Loucy (cell line): ENCODE measurements at regions not wholly inside any gene's neighbourhood (a gene's known extent, or its start where the extent isn't known, plus 50 kb on each side); places are given as distances from the start of the nearest gene placed in this dataset.

Experiments
- H2AFZ ChIP-seq: fragments of 200-600 bp; sonication (generic); 2 replicates; pipeline ENCODE4 v1.6.0; 2016; ENCODE audit warnings: antibody characterized with exemption, mild to moderate bottlenecking, low read length, moderate library complexity
- H3F3A ChIP-seq: fragments of 200-600 bp; 2 replicates; pipeline ENCODE4 v1.6.0; 2016; ENCODE audit warnings: antibody characterized with exemption, low read depth, mild to moderate bottlenecking
- H3K27me3 ChIP-seq: fragments of 200-600 bp; sonication (generic); 2 replicates; pipeline ENCODE4 v1.6.1; 2014; ENCODE audit warnings: low read length, mild to moderate bottlenecking; ENCODE audit not compliant: insufficient read depth, poor library complexity, severe bottlenecking
- H3K36me3 ChIP-seq: fragments of 200-600 bp; sonication (generic); 2 replicates; pipeline ENCODE4 v1.6.1; 2016; ENCODE audit warnings: low read length; ENCODE audit not compliant: insufficient read depth
- H3K4me1 ChIP-seq: fragments of 200-600 bp; sonication (generic); 2 replicates; pipeline ENCODE4 v1.5.1; 2014; ENCODE audit warnings: low read length, mild to moderate bottlenecking; ENCODE audit not compliant: insufficient read depth, poor library complexity, severe bottlenecking
- H3K4me2 ChIP-seq: fragments of 200-600 bp; sonication (generic); 2 replicates; pipeline ENCODE4 v1.6.0; 2014; ENCODE audit warnings: antibody characterized with exemption, low read length, low read depth, mild to moderate bottlenecking; ENCODE audit not compliant: poor library complexity, severe bottlenecking
- H3K4me3 ChIP-seq: fragments of 200-600 bp; sonication (generic); 2 replicates; pipeline ENCODE4 v1.5.1; 2014; ENCODE audit warnings: low read length, mild to moderate bottlenecking, mixed read lengths; ENCODE audit not compliant: poor library complexity, severe bottlenecking
- H3K79me2 ChIP-seq: fragments of 200-600 bp; sonication (generic); 2 replicates; pipeline ENCODE4 v1.6.1; 2014; ENCODE audit warnings: low read length; ENCODE audit not compliant: insufficient read depth
- H3K9ac ChIP-seq: fragments of 200-600 bp; sonication (generic); 2 replicates; pipeline ENCODE4 v1.6.0; 2014; ENCODE audit warnings: mild to moderate bottlenecking, low read depth, low read length, moderate library complexity; ENCODE audit not compliant: poor library complexity, severe bottlenecking
- H3K9me2 ChIP-seq: fragments of 200-600 bp; sonication (generic); replicated peaks from 2 replicates; pipeline ENCODE4 v1.6.1; 2016; ENCODE audit warnings: low read depth, low read length, mixed read lengths
- H3K9me3 ChIP-seq: fragments of 200-600 bp; sonication (generic); 2 replicates; pipeline ENCODE4 v1.6.1; 2014; ENCODE audit warnings: mild to moderate bottlenecking, antibody characterized with exemption, low read length, low read depth; ENCODE audit not compliant: insufficient read depth
- H4K20me1 ChIP-seq: fragments of 200-600 bp; sonication (generic); 2 replicates; pipeline ENCODE4 v1.6.0; 2014; ENCODE audit warnings: antibody characterized with exemption, low read length, mild to moderate bottlenecking; ENCODE audit not compliant: insufficient read depth, poor library complexity, severe bottlenecking
- CTCF ChIP-seq: fragments of 200-600 bp; sonication (generic); conservative IDR thresholded peaks from 2 replicates; pipeline ENCODE4 v1.5.1; 2014; ENCODE audit warnings: mild to moderate bottlenecking, antibody characterized with exemption, low read length
- EZH2phosphoT487 ChIP-seq: fragments of 200-600 bp; IDR thresholded peaks from 2 replicates; pipeline ENCODE4 v1.6.1; 2018; ENCODE audit warnings: antibody characterized with exemption, mild to moderate bottlenecking, moderate library complexity, borderline replicate concordance

GRCh38 chr4:177512646-177513045 is 70.4 kb upstream of the AGA start:
- no peaks in the 10 kb centered on the region for H3K9me2 ChIP-seq
- TF ChIP-seq CTCF (no peak), EZH2phosphoT487 (no peak)
- no peak overlapping the region for H3K4me2 ChIP-seq
- H3K9ac ChIP-seq: no peak overlapping the region
- no peaks in the 10 kb centered on the region for H3K9me3 ChIP-seq
- no peak overlapping the region for H3K4me3 ChIP-seq
- no peaks in the 10 kb centered on the region for H3K4me1 ChIP-seq
- no peaks in the 10 kb centered on the region for H3F3A ChIP-seq
- no peaks in the 10 kb centered on the region for H3K27me3 ChIP-seq
- no peaks in the 10 kb centered on the region for H3K36me3 ChIP-seq
- no peaks in the 10 kb centered on the region for H3K79me2 ChIP-seq
- no peaks in the 10 kb centered on the region for H4K20me1 ChIP-seq
- H2AFZ ChIP-seq: no peak overlapping the region

GRCh38 chr4:177517862-177518261 is 75.6 kb upstream of the AGA start:
- Histone ChIP-seq H3K9me2 (no peaks in the 10 kb centered on the region), H3F3A (no peaks in the 10 kb centered on the region), H3K4me2 (no peak overlapping the region), H3K9ac (no peak overlapping the region), H3K36me3 (no peaks in the 10 kb centered on the region), H2AFZ (no peak overlapping the region), H3K79me2 (no peaks in the 10 kb centered on the region), H4K20me1 (no peaks in the 10 kb centered on the region), H3K4me3 (no peak overlapping the region), H3K27me3 (no peaks in the 10 kb centered on the region), H3K9me3 (no peaks in the 10 kb centered on the region), H3K4me1 (no peaks in the 10 kb centered on the region)
- TF ChIP-seq CTCF (no peak), EZH2phosphoT487 (no peak)

GRCh38 chr4:177519481-177520260 is 77.4 kb upstream of the AGA start:
- TF ChIP-seq EZH2phosphoT487 (no peak), CTCF (no peak)
- Histone ChIP-seq H3K9ac (no peak overlapping the region), H4K20me1 (no peaks in the 10 kb centered on the region), H3K4me2 (no peak overlapping the region), H3K4me3 (no peak overlapping the region), H3K9me2 (no peaks in the 10 kb centered on the region), H3K27me3 (no peaks in the 10 kb centered on the region), H3K36me3 (no peaks in the 10 kb centered on the region), H3F3A (no peaks in the 10 kb centered on the region), H3K79me2 (no peaks in the 10 kb centered on the region), H2AFZ (no peak overlapping the region), H3K9me3 (no peaks in the 10 kb centered on the region), H3K4me1 (no peaks in the 10 kb centered on the region)
